ENCODE measurements at regions not wholly inside any gene's neighbourhood (a gene's known extent, or its start where the extent isn't known, plus 50 kb on each side); places are given as distances from the start of the nearest gene placed in this dataset.

DNA sequence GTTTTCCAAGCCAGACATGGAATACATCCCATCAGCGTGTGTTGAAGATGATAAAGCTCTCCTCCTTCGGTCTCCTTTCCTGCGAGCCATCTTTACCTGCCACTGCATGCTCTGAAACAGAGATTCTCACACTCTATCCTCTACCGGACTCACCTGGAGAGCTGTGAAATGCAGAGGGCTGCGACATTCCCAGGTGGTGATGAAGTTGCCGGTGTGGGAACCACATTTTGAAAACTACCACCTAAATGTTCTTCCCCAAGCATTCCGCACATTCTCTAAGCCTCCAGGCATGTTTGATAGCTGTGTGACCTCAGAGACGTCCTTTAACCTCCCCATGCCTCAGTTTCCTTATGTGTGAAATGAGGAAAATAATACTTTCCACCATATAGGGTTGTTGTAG, 226.2 kb upstream of the RAB6C start:
- Mint-ChIP-seq H3K4me3 (no peak overlapping the region), H3K27me3 (peaks cover 19% of the 10 kb centered on the region), H3K27ac (no peak overlapping the region), H3K4me1 (no peaks in the 10 kb centered on the region), H3K36me3 (no peaks in the 10 kb centered on the region), H3K9me3 (peaks cover 3% of the 10 kb centered on the region)
- no peak for ATAC-seq

GRCh38 chr2:129754421-129754820, 225.0 kb upstream of the RAB6C start:
- H3K27me3 Mint-ChIP-seq = peaks cover 11% of the 10 kb centered on the region
- H3K4me3 Mint-ChIP-seq = no peak overlapping the region
- peaks cover 3% of the 10 kb centered on the region for H3K9me3 Mint-ChIP-seq
- no peaks in the 10 kb centered on the region for H3K36me3 Mint-ChIP-seq
- no peak overlapping the region for H3K27ac Mint-ChIP-seq
- H3K4me1 Mint-ChIP-seq = no peaks in the 10 kb centered on the region
- no peak for ATAC-seq

GRCh38 chr2:129754831-129755230, 224.6 kb upstream of the RAB6C start:
- Mint-ChIP-seq H3K4me3 (no peak overlapping the region), H3K9me3 (peaks cover 3% of the 10 kb centered on the region), H3K36me3 (no peaks in the 10 kb centered on the region), H3K4me1 (no peaks in the 10 kb centered on the region), H3K27me3 (peaks cover 10% of the 10 kb centered on the region), H3K27ac (no peak overlapping the region)
- ATAC-seq = no peak

- Mint-ChIP-seq H3K9me3 (no peaks in the 10 kb centered on the region), H3K27me3 (peaks cover 10% of the 10 kb centered on the region), H3K36me3 (no peaks in the 10 kb centered on the region), H3K4me3 (no peak overlapping the region), H3K27ac (no peak overlapping the region), H3K4me1 (no peaks in the 10 kb centered on the region)
- ATAC-seq = no peak
These were observed 223.7 kb upstream of the RAB6C start for GRCh38 chr2:129755786-129756185.

GRCh38 chr2:129756276-129756675, 223.2 kb upstream of the RAB6C start:
- H3K4me1 Mint-ChIP-seq = no peaks in the 10 kb centered on the region
- no peak overlapping the region for H3K4me3 Mint-ChIP-seq
- no peak for ATAC-seq
- no peak overlapping the region for H3K27ac Mint-ChIP-seq
- peaks cover 10% of the 10 kb centered on the region for H3K27me3 Mint-ChIP-seq
- no peaks in the 10 kb centered on the region for H3K36me3 Mint-ChIP-seq
- no peaks in the 10 kb centered on the region for H3K9me3 Mint-ChIP-seq

GRCh38 chr2:129757366-129757914, 222.0 kb upstream of the RAB6C start:
- H3K9me3 Mint-ChIP-seq = no peaks in the 10 kb centered on the region
- H3K27me3 Mint-ChIP-seq = peaks cover 10% of the 10 kb centered on the region
- H3K36me3 Mint-ChIP-seq = no peaks in the 10 kb centered on the region
- no peak for ATAC-seq
- H3K27ac Mint-ChIP-seq = no peak overlapping the region
- H3K4me3 Mint-ChIP-seq = no peak overlapping the region
- no peaks in the 10 kb centered on the region for H3K4me1 Mint-ChIP-seq

GRCh38 chr2:129757915-129758783, 221.3 kb upstream of the RAB6C start:
- Mint-ChIP-seq H3K9me3 (no peaks in the 10 kb centered on the region), H3K27ac (no peak overlapping the region)

GRCh38 chr2:129758784-129759471, 220.5 kb upstream of the RAB6C start:
- Mint-ChIP-seq H3K27me3 (peaks cover 10% of the 10 kb centered on the region), H3K9me3 (no peaks in the 10 kb centered on the region), H3K4me3 (peak overlapping the region; percentile 19), H3K27ac (no peak overlapping the region), H3K4me1 (no peaks in the 10 kb centered on the region), H3K36me3 (no peaks in the 10 kb centered on the region)
- no peak for ATAC-seq

More at GRCh38 chr2:129757915-129758783, 221.3 kb upstream of the RAB6C start:
- Mint-ChIP-seq H3K4me3 (peak overlapping the region; percentile 19), H3K36me3 (no peaks in the 10 kb centered on the region), H3K4me1 (no peaks in the 10 kb centered on the region), H3K27me3 (peaks cover 10% of the 10 kb centered on the region)
- no peak for ATAC-seq

- no peak overlapping the region for H3K4me3 Mint-ChIP-seq
- no peak overlapping the region for H3K27ac Mint-ChIP-seq
- no peaks in the 10 kb centered on the region for H3K4me1 Mint-ChIP-seq
- no peak for ATAC-seq
- H3K27me3 Mint-ChIP-seq = peaks cover 10% of the 10 kb centered on the region
- no peaks in the 10 kb centered on the region for H3K9me3 Mint-ChIP-seq
- no peaks in the 10 kb centered on the region for H3K36me3 Mint-ChIP-seq
These were observed 219.9 kb upstream of the RAB6C start for GRCh38 chr2:129759472-129760010.

- Mint-ChIP-seq H3K4me1 (no peaks in the 10 kb centered on the region), H3K36me3 (no peaks in the 10 kb centered on the region), H3K27ac (no peak overlapping the region), H3K4me3 (no peak overlapping the region), H3K9me3 (no peaks in the 10 kb centered on the region), H3K27me3 (peaks cover 18% of the 10 kb centered on the region)
- no peak for ATAC-seq
These were observed 218.8 kb upstream of the RAB6C start for GRCh38 chr2:129760669-129761068.

- ATAC-seq = no peak
- Mint-ChIP-seq H3K4me1 (no peaks in the 10 kb centered on the region), H3K27ac (no peak overlapping the region), H3K36me3 (no peaks in the 10 kb centered on the region), H3K27me3 (peaks cover 20% of the 10 kb centered on the region), H3K4me3 (no peak overlapping the region), H3K9me3 (no peaks in the 10 kb centered on the region)
These were observed 217.9 kb upstream of the RAB6C start for GRCh38 chr2:129761569-129762021.

DNA sequence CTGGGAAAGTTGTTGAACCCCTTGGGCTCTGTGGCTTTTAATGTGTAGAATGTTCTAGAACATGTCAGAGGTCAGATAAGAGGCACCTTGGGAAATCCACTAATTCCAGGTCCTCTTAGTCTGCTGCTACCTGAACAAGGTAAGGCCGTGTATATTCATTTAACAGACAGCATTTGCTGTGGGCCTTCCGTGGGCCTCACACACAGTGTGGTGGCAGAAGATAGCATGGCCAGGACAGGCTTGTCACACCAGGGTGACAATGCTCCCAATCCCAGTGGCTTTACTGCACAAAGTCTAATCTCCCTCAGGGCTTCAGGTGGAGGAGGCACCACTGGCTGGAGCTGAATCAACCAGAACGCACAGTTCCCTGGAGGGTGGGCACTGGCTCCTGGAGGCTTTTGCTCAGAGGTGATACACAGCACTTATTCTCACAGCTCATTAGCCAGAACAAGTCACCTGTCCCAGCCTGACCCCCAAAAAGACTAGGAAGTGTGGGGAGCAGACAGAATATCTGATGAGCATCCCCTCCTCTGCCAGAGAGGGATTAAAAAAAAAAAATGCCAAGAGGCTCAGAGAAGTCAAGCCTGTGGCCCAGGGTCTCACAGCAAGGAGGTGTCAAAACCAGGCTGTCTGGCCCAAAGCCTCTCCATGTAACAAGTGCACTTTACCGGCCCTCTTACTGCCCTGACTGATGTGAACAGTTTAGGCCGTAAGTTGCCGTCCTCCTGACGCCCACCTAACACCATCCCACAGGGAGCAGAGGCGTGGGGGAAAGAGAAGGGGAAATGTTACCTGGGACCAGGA, 216.9 kb upstream of the RAB6C start:
- Mint-ChIP-seq H3K4me3 (no peak overlapping the region), H3K9me3 (no peaks in the 10 kb centered on the region), H3K27ac (no peak overlapping the region), H3K4me1 (no peaks in the 10 kb centered on the region), H3K27me3 (peaks cover 25% of the 10 kb centered on the region), H3K36me3 (no peaks in the 10 kb centered on the region)
- no peak for ATAC-seq

- Mint-ChIP-seq H3K27me3 (peaks cover 32% of the 10 kb centered on the region), H3K9me3 (no peaks in the 10 kb centered on the region), H3K4me1 (no peaks in the 10 kb centered on the region), H3K27ac (no peak overlapping the region), H3K4me3 (no peak overlapping the region), H3K36me3 (no peaks in the 10 kb centered on the region)
- ATAC-seq = no peak
These were observed 216.1 kb upstream of the RAB6C start for GRCh38 chr2:129763190-129763846.

DNA sequence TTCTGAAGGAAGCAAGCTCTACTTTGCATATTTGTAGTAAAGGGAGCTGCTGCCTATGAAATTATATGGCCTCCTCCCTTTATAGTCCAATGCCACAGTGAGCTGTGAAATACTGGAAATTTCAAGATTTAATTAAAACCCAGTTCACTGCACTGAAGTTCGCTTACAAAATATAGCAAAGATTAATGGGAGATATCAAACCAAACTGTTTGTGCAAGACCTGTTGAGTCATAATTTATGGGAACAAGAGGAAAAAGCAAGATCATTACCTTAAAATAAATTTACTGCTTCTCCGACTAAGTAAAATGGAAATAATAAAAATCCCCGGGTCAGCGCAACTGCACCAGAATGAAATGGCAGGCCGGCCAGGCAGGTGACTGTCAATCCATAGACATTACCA, 215.5 kb upstream of the RAB6C start:
- ATAC-seq = no peak
- no peaks in the 10 kb centered on the region for H3K9me3 Mint-ChIP-seq
- no peak overlapping the region for H3K4me3 Mint-ChIP-seq
- H3K36me3 Mint-ChIP-seq = no peaks in the 10 kb centered on the region
- H3K4me1 Mint-ChIP-seq = no peaks in the 10 kb centered on the region
- H3K27ac Mint-ChIP-seq = no peak overlapping the region
- peaks cover 38% of the 10 kb centered on the region for H3K27me3 Mint-ChIP-seq

Measured in stimulated activated memory B cell treated with anti-CD40 and anti-IgM and Interleukin-4, amounts not matched to agents 10 μg/mL and 1 μg/mL and 100 μg/mL, for 72 hours (primary cell).